DND-41 (cell line): ENCODE measurements at regions not wholly inside any gene's neighbourhood (a gene's known extent, or its start where the extent isn't known, plus 50 kb on each side); places are given as distances from the start of the nearest gene placed in this dataset.

ENCODE experiments used
- ATAC-seq: fragments of 200-7000 bp; cut with Tn5 transposase; 3 replicates; pipeline ENCODE4 v1.9.1; 2021; ENCODE audit warnings: low read depth; ENCODE audit not compliant: insufficient read depth
- DNase-seq: peaks from one replicate; pipeline ENCODE4 v3.0.0-alpha.2; 2020
- H2AFZ ChIP-seq: 2 replicates; pipeline ENCODE4 v1.6.0; 2012; ENCODE audit warnings: low read depth, low read length
- H3K27ac ChIP-seq: 2 replicates; pipeline ENCODE4 v1.5.1; 2012; ENCODE audit warnings: low read length, inconsistent platforms
- H3K27me3 ChIP-seq: fragments of 200-600 bp; sonication (generic); 2 replicates; pipeline ENCODE4 v1.6.0; 2012; ENCODE audit warnings: low read length, mild to moderate bottlenecking, inconsistent platforms; ENCODE audit not compliant: insufficient read depth, poor library complexity
- H3K36me3 ChIP-seq: 2 replicates; pipeline ENCODE4 v1.5.1; 2012; ENCODE audit warnings: low read length, inconsistent platforms; ENCODE audit not compliant: insufficient read depth
- H3K4me1 ChIP-seq: 2 replicates; pipeline ENCODE4 v1.5.1; 2012; ENCODE audit warnings: mild to moderate bottlenecking, low read length; ENCODE audit not compliant: insufficient read depth
- H3K4me2 ChIP-seq: 2 replicates; pipeline ENCODE4 v1.6.0; 2012; ENCODE audit warnings: mild to moderate bottlenecking, moderate library complexity, low read length, inconsistent platforms; ENCODE audit not compliant: insufficient read depth
- H3K4me3 ChIP-seq, 2 experiments: fragments of 200-600 bp in 1 of 2; shearing (Covaris generic) in 1 of 2; 2 replicates each; pipeline ENCODE4 v1.5.1; 2012 to 2016; ENCODE audit warnings: inconsistent platforms in 2 of 2, low read length in 2 of 2, mild to moderate bottlenecking in 2 of 2, low read depth in 1 of 2, moderate library complexity in 1 of 2
- H3K79me2 ChIP-seq: 2 replicates; pipeline ENCODE4 v1.6.0; 2012; ENCODE audit warnings: low read length, inconsistent platforms; ENCODE audit not compliant: insufficient read depth
- H3K9ac ChIP-seq: 2 replicates; pipeline ENCODE4 v1.6.0; 2012; ENCODE audit warnings: low read depth, mild to moderate bottlenecking, inconsistent platforms, low read length, moderate library complexity
- H3K9me3 ChIP-seq: 2 replicates; pipeline ENCODE4 v1.5.1; 2012; ENCODE audit warnings: low read length, moderate library complexity, mild to moderate bottlenecking, inconsistent platforms; ENCODE audit not compliant: insufficient read depth, severe bottlenecking
- H4K20me1 ChIP-seq: 2 replicates; pipeline ENCODE4 v1.6.0; 2012; ENCODE audit warnings: low read length; ENCODE audit not compliant: insufficient read depth
- EZH2 ChIP-seq: IDR thresholded peaks from 3 replicates; pipeline ENCODE4 v1.6.1; 2012; ENCODE audit warnings: borderline replicate concordance, low read depth, mild to moderate bottlenecking, moderate library complexity, low read length, inconsistent platforms; ENCODE audit not compliant: severe bottlenecking
- TF ChIP-seq, protein P1 (sequence below): IDR thresholded peaks from 2 replicates; pipeline ENCODE4 v1.5.1; 2012; ENCODE audit warnings: borderline replicate concordance, low read length, moderate library complexity, mild to moderate bottlenecking; ENCODE audit not compliant: poor library complexity, severe bottlenecking; ENCODE audit errors: extremely low read depth

DNA sequence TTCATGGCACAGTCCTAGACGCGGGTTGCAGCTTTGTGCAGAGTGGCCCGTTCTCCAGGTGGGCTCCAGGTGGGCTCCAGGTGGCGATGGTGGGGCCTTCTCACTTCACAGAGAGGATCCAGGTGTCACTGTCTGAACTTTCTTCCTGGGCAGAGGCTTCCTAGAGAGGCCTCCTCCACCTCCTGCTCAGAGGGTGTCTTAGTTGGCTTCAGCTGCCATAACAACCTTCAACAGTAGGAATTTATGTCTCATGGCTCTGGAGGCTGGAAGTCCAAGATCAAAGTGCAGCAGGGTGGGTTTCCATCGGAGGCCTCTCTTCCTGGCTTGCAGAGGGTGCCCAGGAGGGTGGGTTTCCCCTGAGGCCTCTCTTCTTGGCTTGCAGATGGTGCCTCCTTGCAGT, 125.1 kb downstream of the GLRX3 start:
- TF ChIP-seq, protein P1, sequence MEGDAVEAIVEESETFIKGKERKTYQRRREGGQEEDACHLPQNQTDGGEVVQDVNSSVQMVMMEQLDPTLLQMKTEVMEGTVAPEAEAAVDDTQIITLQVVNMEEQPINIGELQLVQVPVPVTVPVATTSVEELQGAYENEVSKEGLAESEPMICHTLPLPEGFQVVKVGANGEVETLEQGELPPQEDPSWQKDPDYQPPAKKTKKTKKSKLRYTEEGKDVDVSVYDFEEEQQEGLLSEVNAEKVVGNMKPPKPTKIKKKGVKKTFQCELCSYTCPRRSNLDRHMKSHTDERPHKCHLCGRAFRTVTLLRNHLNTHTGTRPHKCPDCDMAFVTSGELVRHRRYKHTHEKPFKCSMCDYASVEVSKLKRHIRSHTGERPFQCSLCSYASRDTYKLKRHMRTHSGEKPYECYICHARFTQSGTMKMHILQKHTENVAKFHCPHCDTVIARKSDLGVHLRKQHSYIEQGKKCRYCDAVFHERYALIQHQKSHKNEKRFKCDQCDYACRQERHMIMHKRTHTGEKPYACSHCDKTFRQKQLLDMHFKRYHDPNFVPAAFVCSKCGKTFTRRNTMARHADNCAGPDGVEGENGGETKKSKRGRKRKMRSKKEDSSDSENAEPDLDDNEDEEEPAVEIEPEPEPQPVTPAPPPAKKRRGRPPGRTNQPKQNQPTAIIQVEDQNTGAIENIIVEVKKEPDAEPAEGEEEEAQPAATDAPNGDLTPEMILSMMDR = no peak
- TF ChIP-seq EZH2 = no peak
- no peak overlapping the region for H2AFZ ChIP-seq
- no peak overlapping the region for H3K27ac ChIP-seq
- ATAC-seq = no peak
- H3K4me3 ChIP-seq = no peak overlapping the region
- H3K79me2 ChIP-seq = no peaks in the 10 kb centered on the region
- no peaks in the 10 kb centered on the region for H3K27me3 ChIP-seq
- H3K36me3 ChIP-seq = no peaks in the 10 kb centered on the region
- H3K4me2 ChIP-seq = no peak overlapping the region
- no peak overlapping the region for H3K9ac ChIP-seq
- DNase-seq = no peak
- no peaks in the 10 kb centered on the region for H3K4me1 ChIP-seq
- H4K20me1 ChIP-seq = no peaks in the 10 kb centered on the region
- peaks cover 5% of the 10 kb centered on the region for H3K9me3 ChIP-seq

DNA sequence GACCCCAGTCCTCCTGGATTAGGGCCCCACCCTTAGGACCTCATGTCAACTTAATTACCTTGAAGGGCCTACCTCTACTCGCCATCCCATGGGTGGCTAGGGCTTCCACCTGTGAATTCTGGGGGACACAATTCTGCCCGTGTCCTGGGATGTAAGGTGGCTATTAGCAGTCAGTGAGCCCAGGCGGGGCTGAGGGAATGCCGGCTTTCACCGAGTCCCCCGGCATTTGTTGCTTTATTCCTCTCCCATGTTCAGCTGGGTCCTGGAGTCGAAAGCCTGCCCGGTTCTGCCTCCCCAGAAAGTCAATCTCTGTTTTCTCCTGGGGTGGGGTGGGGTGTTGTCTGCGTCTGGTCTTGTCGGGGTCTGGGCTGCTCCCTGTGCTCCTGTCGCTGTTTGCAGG, 125.6 kb downstream of the GLRX3 start:
- H3K4me3 ChIP-seq = no peak overlapping the region
- H4K20me1 ChIP-seq = no peaks in the 10 kb centered on the region
- ATAC-seq (no peak), DNase-seq (no peak)
- H3K9ac ChIP-seq = no peak overlapping the region
- no peak overlapping the region for H3K4me2 ChIP-seq
- H3K79me2 ChIP-seq = no peaks in the 10 kb centered on the region
- H3K9me3 ChIP-seq = peaks cover 5% of the 10 kb centered on the region
- H3K27me3 ChIP-seq = no peaks in the 10 kb centered on the region
- no peak overlapping the region for H2AFZ ChIP-seq
- no peaks in the 10 kb centered on the region for H3K4me1 ChIP-seq
- H3K36me3 ChIP-seq = no peaks in the 10 kb centered on the region
- TF ChIP-seq, protein P1 = no peak
- no peak for TF ChIP-seq EZH2
- no peak overlapping the region for H3K27ac ChIP-seq

DNA sequence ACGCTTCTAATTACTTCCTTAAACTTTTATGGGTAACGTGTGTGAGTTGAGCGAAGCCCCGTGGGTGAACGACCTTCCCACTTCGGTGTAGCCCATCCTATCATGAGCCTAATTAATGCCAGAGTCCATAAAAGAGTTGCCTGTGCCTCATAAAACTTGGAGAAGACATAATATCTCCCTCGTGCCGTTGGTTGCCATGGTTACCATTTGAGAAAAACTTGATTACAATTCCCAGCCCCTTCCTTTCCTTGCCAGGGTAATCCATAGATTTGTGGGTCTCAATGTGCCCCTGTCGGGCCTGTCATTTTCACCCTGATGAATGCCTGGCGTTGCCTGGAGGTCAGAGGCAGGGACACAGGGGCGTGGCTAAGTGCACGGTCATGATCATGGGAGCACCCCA, 127.1 kb downstream of the GLRX3 start:
- no peaks in the 10 kb centered on the region for H3K27me3 ChIP-seq
- peaks cover 5% of the 10 kb centered on the region for H3K9me3 ChIP-seq
- no peak overlapping the region for H3K9ac ChIP-seq
- ATAC-seq (no peak), DNase-seq (no peak)
- H3K27ac ChIP-seq = no peak overlapping the region
- no peaks in the 10 kb centered on the region for H3K4me1 ChIP-seq
- no peak overlapping the region for H3K4me3 ChIP-seq
- no peaks in the 10 kb centered on the region for H3K79me2 ChIP-seq
- no peaks in the 10 kb centered on the region for H3K36me3 ChIP-seq
- TF ChIP-seq EZH2 = no peak
- TF ChIP-seq, protein P1 = no peak
- no peak overlapping the region for H3K4me2 ChIP-seq
- H4K20me1 ChIP-seq = no peaks in the 10 kb centered on the region
- no peak overlapping the region for H2AFZ ChIP-seq

DNA sequence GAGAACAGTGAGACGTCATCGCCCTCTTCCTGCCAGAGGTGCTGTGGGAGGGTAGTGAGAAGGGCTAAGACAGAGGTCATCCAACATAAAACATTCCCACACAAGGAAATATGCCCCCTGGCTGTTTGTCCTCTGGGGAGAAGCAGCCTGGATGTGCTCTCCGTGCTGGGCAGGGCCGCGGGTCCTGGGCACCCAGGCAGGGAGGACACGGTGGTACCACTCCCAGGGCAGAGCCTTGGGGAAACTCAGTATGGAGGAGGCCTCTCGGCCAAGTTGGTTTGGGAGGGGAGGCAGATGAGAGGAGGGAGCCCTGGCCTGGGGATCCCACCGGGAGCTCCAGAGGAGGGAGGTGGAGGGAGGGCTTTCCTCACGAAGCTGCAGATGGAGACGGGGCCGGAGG, 129.4 kb downstream of the GLRX3 start:
- Histone ChIP-seq H3K9ac (no peak overlapping the region), H2AFZ (no peak overlapping the region), H3K9me3 (no peaks in the 10 kb centered on the region), H3K27ac (no peak overlapping the region), H3K4me1 (no peaks in the 10 kb centered on the region), H3K4me3 (no peak overlapping the region), H3K36me3 (no peaks in the 10 kb centered on the region), H4K20me1 (no peaks in the 10 kb centered on the region), H3K27me3 (no peaks in the 10 kb centered on the region), H3K4me2 (no peak overlapping the region), H3K79me2 (no peaks in the 10 kb centered on the region)
- DNase-seq (no peak), ATAC-seq (no peak)
- TF ChIP-seq, protein P1 = no peak
- TF ChIP-seq EZH2 = no peak
